ENCODE measurements at regions not wholly inside any gene's neighbourhood (a gene's known extent, or its start where the extent isn't known, plus 50 kb on each side); places are given as distances from the start of the nearest gene placed in this dataset.

DNA sequence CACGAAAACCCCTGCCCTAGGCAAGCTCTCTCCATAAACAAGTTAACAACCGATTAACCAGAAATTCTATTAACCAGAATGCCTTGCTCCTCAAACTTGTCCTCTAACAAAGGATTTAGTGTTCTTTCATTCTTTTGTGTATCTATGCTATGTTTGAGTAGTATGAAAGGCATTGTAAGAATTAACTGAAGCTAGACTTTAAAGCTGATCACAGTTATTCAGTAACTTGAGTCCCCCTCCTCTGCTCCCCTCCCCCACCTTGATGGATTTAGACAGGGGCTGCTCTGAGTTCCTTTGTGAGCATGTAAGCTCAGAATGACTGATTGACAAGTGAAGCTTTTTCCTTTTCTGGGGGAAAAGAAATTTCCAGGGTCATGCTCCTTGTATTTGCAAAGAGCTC, 257.6 kb downstream of the TTLL7 start:
- FAIRE-seq (no peak), DNase-seq (ENCODE audit: insufficient read length, low spot score) (no peak)

DNA sequence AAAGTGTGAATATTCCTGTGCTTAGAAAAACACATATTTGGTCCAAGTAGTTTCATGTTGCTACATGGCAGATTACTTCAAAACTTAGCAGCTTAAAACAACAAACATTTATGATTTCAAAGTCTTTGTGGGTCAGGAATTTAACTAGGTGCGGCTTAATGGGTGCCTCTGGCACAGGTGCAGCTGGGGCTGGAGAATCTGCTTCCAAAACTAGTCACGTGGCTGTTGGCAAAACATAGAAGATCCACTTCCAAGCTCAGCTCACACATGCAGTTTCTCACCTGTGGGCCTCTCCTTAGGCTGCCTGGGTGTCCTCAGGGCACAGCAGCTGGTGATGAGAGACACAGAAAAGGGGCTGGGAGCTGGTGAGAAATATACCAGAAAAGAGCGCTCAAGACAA, 263.4 kb downstream of the TTLL7 start:
- DNase-seq (ENCODE audit: insufficient read length, low spot score) (no peak), FAIRE-seq (no peak)

DNA sequence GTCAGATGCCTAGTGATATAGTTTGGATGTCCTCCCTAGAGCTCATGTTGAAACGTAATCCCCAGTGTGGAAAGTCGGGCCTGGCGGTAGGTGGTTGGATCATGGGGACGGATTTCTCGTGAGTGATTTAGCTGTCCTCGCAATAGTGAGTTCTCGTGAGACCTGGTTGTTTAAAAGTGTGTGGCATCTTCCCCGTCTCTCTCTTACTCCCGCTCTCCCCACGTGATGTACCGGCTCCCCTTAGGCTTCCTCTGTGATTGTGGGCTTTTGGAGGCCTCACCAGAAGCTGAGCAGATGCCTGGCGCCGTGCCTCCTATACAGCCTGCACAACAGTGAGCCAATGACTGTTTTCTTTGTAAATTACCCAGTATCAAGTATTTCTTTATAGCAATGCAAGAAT, 264.5 kb downstream of the TTLL7 start:
- no peak for DNase-seq (ENCODE audit: insufficient read length, low spot score)
- FAIRE-seq, result no peak

DNA sequence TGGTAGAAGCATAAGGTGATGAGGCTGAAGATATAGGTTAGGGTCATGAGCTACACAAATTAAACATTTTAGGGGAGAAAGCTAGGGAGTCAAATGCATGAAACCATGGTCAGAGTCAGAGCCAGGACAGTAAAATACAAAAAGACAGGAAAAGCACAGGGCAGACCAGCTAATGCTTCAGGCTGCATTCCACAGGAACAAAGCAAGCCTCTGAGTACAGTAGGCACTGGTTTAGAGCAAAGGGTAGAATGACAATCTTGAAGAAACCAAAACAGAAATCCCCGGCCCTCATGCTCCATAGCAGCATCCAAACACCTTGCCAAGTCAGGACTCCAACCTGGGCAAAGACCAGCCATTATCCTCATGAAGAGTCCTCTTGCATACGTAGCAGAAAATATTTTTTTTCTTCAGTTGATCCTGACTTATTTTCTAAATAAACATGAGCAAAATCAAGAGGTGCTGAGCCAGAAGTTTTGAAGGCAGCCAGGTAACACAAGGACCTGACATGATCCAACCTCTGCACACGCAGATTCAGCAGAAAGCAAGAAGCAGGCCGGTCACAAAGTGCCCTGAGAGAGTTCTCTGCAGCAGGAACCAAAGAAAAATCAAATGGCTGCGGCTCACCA, 273.1 kb downstream of the TTLL7 start:
- no peak for FAIRE-seq

DNA sequence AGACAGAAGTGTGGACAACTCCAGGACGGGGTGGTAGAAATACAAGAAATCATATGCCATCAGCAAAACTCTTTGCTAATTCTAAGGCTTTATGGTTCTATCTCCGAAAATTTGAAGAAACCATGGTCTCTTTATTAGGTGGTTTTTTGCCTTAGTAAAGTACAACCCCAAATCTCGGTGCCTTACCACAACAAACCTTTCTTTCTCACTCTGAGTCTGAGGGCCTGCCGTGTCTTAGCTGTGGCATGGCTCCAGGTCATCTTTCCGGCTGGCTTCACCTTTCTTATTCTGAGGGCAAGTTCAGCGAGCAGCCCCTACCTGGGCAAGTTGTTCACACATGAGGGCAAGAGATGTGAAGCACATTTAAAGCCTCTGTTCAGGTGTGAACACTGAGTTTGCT, 280.6 kb downstream of the TTLL7 start:
- no peak for FAIRE-seq
- no peak for DNase-seq (ENCODE audit: insufficient read length, low spot score)

More for the DNA sequence above, 273.1 kb downstream of the TTLL7 start:
- DNase-seq (ENCODE audit: insufficient read length, low spot score), result no peak

DNA sequence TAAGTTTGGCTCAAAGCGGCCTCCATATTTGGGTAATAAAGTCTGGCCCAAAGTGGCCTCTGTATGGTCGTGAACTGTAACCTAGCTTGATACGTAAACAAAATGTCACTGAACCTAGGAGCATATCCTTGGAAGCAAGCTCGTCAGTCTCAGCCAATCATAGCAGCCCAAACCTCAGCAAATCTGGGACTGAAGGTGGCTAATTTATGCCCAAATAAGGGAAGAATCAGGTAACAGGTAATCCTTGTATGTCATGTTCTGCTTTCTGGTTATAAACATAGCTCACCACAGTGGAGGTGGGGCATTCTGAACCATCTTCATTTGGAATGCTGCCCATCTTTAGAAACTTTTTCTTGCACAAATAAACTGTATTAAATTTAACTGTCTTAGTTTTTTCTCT, 281.1 kb downstream of the TTLL7 start:
- no peak for DNase-seq (ENCODE audit: insufficient read length, low spot score)
- no peak for FAIRE-seq

DNA sequence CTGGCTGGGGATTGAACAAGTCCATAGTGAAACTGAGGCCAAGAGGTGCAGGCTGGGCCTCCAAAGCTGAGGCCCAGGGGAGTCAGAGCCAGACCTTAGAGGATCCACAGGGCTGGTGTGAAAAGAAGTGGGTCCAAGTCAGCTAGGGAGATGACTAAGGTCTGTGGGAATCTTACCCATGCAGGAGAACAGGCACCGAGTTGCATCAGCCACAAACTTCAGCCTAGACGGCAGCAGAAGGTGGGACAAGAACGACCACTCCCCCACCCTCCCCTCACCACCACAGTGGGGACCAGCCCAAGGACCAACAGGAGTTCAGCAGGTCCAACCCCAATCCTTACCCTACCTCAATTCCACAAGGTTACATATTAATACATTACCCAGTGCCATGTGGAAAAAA, 282.3 kb downstream of the TTLL7 start:
- DNase-seq (ENCODE audit: insufficient read length, low spot score) (no peak), FAIRE-seq (no peak)

DNA sequence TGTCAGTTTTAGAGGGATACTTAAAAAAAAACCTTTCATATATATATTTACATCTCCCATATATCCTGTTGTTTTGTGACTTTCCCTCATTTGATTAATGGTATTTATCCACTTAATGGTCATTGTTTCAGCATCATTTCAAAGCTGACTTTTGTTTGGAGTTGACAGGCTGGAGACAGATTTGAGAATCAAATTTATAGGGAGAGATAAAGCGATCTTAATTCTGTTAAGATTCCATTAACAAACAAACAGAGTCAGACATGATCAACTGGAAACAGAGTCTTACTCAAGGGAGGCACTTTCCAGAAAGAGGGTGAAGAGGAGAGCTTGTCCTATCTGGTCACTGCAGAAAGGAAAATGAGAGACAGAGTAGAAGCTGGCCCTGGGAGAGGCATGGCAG, 283.4 kb downstream of the TTLL7 start:
- DNase-seq (ENCODE audit: insufficient read length, low spot score), result no peak
- no peak for FAIRE-seq

DNA sequence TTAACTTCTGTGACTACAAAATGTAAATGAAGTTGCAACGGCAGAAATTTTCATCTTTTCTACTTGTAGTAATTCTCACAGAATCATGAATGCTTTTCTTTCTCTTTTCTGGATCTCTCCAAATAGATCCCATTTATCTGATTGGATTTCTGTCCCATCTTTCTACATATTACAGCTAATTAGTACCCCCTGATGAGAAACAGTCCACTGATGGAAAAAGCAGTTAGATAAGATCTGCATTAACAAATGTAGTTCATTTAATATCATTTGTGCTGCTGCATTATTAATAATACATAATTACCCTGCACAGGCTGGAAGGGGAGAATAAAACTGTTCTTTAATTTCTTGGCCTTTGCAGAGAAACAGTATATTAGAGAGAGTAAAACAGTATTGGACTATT, 289.3 kb downstream of the TTLL7 start:
- FAIRE-seq, result no peak

DNA sequence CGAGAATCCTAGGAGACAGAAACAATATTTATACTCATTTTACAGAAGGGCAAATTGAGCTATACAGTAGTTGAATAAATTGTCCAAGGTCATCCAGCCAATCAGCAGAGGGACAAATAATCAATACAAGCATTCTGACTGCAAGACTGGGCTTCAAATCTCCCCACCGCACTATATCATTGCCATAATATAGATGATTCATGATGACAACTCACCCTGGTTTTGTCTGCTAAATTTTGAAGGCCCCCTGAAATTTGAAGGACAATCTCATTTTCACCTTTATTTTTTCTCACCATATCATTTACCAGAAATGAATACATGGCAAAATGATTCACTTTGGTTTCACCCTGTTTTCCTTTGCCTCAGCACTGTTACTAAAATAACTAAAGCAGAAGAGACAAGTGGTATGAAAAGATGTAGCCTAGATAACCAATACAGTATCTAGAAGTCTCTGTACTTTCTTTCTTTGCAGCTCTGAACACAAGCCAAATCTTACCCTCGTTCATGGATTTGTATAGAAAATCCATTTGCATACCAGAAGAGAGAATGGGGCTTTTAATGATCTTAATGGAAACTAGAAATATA, 292.5 kb downstream of the TTLL7 start:
- no peak for FAIRE-seq
- no peak for DNase-seq (ENCODE audit: insufficient read length, low spot score)

More for the DNA sequence above, 289.3 kb downstream of the TTLL7 start:
- no peak for DNase-seq (ENCODE audit: insufficient read length, low spot score)

DNA sequence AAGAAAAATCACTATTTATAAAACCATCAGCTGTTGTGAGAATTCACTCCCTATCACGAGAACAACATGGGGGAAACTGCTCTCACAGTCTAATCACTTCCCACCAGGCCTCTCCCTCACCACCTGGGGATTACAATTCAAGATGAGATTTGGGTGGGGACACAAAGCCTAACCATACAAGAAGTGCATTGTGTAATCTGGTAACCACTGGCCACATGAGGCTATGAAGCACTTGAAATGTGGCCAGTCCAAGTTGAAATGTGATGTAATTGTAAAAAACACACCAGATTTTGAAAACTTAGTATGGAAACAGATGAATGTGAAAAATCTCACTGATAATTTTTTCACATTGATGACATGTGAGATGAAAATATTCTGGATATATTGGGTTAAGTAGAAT, 293.8 kb downstream of the TTLL7 start:
- FAIRE-seq (no peak), DNase-seq (ENCODE audit: insufficient read length, low spot score) (no peak)

DNA sequence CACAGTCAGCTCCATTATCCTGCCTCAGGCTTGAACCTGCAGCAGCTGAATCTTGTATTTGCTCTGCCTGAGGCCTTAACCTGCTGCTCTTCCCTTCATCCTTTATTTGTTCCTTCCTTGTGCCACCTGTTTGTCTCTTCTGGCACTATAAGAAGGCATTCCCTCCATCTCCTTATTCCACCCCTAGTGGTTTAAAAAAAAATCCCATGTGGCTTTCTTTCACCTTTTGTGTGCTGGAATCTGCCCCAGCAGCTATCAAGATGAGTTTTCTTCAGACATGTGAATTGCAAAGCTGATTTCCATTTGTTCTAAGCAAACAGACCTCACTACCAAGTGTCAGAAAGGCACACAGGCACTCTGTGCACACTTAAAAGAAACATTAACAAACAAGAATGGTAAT, 294.6 kb downstream of the TTLL7 start:
- FAIRE-seq, result no peak

DNA sequence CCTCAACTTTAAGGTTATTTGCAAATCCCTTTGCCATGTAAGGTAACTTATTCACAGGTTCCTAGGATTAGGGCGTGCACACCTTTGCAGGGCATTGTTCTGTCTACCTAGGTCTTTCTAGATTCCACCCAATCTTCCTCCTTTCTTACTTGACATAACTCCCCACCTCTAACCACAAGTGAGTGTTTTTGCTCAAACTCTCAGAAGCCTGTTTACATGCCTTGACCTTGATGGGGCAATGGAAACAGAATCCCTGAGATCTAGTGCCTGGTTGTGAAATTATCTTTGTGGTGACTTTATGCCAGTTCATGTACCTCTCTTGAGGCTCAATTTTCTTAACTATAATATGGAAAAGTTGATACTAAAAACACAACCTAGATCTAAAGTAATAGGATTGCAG, 296.6 kb downstream of the TTLL7 start:
- DNase-seq (ENCODE audit: insufficient read length, low spot score), result no peak
- FAIRE-seq, result no peak

More for the DNA sequence above, 294.6 kb downstream of the TTLL7 start:
- DNase-seq (ENCODE audit: insufficient read length, low spot score), result no peak

DNA sequence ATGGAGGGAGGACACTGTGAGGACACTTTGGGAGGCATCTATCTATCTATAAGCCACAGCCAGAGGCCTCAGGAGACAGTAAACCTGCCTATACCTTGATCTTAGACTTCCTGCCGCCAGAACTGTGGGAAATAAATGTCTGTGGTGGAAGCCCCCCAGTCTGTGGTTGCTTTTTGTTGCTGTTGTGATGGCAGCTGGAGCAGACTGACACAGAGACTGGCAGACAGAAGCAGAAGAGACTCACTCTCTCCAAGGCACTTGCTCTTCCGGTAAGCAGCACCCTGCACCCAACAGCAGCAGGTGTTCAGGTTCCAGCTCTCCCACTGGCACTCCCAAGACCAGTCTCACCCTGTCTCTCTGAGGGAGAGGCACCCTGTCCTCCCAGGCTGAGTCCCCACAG, 297.6 kb downstream of the TTLL7 start:
- FAIRE-seq (no peak), DNase-seq (ENCODE audit: insufficient read length, low spot score) (no peak)

DNA sequence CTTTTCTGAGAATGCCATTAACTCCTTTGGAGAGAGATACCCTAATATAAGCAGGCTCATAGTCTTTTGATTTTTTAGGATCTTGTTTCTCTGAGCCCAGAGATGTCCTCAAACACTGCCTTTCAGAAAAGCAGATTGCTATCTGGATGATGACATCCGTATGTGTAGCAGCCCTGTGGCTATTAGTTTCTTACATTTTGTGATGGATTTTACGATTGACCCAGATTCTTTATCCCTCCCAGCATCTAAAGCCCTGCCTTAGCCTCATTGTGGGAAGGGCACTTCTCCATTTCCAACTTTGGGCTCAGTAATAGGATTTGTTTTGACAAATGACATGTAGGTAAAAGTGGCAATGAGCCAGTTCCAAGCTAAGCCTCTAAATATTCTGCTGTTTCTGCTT, 300.3 kb downstream of the TTLL7 start:
- no peak for DNase-seq (ENCODE audit: insufficient read length, low spot score)
- no peak for FAIRE-seq

DNA sequence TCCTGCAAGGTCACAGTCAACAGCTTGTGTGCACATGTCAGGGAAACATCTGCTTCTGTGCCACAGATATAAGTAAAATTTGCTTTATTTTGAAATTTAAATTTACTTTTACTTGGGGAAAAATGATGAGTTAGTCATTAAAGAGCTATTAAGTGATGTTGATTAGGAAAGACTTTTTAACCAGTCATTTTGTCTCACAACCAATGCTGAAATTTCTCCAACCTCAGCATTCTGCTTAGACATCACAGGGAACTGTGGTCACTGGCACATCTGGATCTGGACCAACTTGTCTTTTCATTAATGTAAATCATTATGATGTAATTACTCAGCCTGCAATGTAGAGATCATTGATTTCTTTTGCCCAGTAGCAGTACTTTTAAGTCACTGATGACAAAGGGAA, 301.0 kb downstream of the TTLL7 start:
- DNase-seq (ENCODE audit: insufficient read length, low spot score) (no peak), FAIRE-seq (no peak)

DNA sequence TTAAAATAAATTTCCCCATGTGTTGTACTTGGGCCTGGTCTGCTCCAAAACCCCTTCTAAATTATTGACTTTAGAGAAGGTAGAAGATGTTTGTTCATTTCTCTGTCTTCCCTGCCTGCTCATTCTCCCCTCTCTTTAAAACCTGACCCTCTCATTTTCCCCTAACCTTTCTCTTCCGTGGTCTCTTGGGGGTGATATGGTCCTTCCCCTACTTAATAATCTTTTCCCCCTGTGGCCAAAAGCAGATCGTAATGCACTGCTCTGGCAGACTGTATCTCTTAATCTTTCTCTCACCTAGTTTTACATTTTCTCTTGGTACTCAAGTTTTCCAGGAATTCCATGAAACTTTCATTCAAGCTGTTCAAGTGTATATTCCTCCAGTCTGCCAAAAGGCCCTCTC, 301.7 kb downstream of the TTLL7 start:
- FAIRE-seq, result no peak
- DNase-seq (ENCODE audit: insufficient read length, low spot score), result no peak

DNA sequence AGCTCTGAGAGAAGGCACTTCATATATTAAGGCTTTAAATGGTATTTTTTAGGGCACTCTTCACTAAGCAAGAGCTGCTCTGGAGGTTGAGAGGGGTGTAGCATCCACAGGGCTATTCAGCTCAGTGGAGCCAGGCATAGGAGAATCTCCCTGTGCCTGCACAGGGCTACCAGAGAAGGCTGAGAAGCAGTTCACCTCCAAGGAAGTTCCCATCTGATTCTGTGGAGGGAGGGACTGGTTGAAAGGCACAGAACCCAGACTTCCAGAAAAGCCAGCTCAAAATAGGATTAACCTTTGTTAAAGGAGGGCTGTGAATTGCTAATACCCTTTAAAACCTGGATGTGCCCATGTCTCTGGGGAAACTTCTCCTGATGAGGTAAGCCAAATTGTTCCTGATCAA, 304.5 kb downstream of the TTLL7 start:
- no peak for FAIRE-seq
- no peak for DNase-seq (ENCODE audit: insufficient read length, low spot score)

DNA sequence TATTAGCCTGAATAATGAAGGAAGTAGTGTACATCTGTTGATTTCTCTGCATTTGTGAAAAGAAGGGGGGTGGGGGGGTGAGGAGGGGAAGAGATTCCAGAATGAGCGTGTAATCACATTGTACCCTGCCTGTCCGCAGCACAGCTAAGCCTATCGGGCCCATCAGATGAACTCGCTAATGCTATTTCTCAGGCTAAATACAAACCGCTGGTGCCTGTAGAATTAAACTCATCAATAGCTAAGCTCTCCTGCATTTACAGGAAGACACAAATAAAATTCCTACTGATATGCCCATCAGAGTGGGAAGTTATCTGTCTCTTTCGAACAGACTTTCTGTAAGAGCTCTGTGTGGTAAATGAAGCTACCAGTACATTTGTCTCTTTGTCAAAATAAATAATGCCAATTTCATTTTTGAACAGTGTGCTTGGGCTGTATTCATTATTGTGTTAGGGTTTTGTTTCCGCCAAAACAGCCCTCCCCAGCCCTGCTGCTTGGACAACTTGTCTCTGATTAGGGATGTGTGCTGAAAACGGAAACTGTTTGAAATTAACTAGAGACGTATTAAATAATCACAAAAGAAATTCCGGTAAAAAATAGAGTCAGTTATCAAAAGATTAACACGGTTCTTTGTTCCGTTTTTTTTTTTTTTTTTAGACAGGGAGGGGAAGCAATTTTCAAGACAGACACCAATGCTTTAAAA, 305.4 kb downstream of the TTLL7 start:
- FAIRE-seq (no peak), DNase-seq (ENCODE audit: insufficient read length, low spot score) (no peak)

DNA sequence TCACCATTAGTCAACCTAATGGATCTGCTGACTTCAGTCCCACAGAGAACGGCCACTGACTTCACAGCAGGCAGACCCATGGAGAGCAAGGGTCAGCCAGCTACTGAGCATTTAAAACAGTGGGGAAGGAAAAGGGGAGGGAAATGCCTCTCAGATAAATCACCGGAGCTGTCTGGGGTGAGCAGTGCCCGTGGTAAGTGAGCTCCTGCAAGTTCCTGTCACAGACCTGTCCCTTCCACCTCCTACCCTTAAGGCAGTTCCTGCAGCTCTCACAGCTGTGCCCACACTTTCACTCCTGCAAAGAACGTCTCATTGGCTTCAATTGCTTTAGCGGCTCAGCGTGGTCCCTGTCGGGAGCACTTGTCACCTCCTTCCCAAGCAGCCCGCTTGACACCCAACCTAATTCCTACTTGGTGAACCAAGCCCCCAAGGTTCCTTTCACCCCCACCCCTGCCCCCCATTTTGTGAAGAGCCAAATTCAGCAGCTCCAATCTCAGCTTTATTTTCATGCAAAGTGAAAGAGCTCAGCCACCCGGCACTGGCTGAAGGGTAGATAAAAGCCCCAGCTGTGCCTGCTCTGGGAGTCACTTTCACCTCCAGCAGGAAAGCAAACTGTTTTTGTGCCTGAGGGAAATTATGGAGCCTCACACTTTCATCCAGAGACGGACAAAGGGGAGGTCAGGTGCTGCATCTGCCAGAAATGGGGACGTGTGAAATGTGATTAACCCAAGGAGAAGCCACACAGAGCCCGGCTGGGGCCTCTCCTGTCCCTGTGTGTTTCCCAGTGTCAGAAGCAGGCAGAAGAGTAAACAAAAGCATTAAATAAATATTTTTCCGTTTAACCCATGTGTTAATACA, 306.2 kb downstream of the TTLL7 start:
- DNase-seq (ENCODE audit: insufficient read length, low spot score), result no peak
- FAIRE-seq, result no peak

DNA sequence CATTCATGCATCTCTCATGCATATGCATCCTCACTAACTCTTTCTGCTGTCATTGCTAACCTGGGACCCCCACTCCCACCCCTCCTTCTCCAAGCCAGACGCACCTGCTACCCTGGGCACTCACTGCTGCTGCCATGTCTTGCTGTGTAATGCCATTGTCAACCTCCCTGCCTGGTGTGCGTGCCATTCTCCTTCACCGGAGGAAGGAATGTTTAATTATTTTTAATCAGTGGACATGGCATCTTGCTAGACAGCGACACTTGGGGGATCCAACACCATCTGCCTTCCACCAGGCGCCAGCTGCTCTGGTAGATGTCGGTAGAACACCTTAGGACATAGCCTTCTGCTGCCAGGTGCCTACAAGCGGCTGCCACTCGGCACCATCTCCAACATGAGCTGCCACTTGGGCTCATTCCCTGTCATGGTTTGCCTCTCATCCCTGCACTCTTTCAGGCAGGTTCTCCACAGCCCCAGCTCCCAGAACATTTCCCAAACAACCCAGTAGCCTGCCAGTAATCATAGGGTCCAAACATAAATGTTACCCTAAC, 306.9 kb downstream of the TTLL7 start:
- no peak for DNase-seq (ENCODE audit: insufficient read length, low spot score)
- no peak for FAIRE-seq

Data from GM19239 (cell line).